ENCODE measurements at regions not wholly inside any gene's neighbourhood (a gene's known extent, or its start where the extent isn't known, plus 50 kb on each side); places are given as distances from the start of the nearest gene placed in this dataset.

DNA sequence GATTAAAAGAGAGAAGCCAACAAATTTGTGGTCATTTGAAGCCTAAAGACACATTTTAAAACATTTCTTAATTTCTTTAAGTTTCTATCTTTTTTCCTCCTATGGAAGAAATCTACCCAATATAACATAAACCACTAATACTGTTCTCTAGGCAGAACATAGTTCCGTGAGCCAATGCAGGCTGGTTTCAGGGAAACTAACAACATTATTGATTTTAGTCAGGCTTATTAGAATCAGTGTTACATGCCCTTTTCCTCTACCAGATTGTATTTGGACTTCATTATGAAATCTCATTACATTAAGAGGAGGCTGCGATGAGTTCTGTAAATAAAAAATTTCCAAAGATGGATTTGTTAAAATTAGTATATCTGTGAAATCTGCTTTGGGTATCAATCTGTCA is 249.9 kb downstream of the PTBP2 start:
- TF ChIP-seq, protein P1, sequence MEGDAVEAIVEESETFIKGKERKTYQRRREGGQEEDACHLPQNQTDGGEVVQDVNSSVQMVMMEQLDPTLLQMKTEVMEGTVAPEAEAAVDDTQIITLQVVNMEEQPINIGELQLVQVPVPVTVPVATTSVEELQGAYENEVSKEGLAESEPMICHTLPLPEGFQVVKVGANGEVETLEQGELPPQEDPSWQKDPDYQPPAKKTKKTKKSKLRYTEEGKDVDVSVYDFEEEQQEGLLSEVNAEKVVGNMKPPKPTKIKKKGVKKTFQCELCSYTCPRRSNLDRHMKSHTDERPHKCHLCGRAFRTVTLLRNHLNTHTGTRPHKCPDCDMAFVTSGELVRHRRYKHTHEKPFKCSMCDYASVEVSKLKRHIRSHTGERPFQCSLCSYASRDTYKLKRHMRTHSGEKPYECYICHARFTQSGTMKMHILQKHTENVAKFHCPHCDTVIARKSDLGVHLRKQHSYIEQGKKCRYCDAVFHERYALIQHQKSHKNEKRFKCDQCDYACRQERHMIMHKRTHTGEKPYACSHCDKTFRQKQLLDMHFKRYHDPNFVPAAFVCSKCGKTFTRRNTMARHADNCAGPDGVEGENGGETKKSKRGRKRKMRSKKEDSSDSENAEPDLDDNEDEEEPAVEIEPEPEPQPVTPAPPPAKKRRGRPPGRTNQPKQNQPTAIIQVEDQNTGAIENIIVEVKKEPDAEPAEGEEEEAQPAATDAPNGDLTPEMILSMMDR (conservative IDR thresholded peaks at IDR 0.05; ENCODE audit: low read length): no peak
- no peak overlapping the region for H3K4me3 ChIP-seq (ENCODE audit: low read length)
- DNase-seq (ENCODE audit: low read depth): no peak

DNA sequence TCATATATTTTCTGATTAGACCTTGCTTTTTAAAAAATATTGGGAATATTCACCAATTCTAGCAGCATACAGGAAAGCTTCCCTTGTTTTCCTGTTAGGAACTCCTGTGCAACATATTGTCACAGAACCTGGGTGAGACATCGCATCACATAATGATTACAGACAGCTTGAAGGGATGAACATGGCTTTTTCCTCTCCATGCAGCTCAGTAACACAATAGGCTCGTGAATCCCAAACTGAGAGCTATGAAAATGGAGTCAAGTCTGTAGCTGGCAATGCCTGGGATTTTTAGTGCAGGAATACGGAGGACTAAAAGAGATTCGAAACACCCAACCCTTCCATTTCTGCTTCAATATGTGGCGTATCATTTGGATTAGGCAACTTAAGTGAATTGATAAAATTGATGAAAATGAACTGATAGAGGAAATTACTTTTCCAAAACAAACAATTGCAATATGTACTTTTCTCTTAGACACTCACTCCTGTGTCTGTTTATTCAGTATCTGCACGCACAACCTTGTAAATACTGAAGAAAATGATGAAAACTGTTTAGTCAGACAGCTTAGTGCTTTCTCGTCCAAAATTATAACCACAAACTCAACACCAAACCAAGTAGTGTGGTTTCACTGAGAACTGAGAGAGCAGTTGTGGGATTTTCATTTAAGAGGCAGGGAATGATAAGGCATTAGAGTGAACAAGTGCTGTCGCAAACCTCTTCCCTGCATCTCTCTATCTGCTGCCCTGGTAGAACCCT is 250.4 kb downstream of the PTBP2 start:
- peak; percentile 26 for DNase-seq (ENCODE audit: low read depth)
- H3K4me3 ChIP-seq (ENCODE audit: low read length): no peak overlapping the region
- TF ChIP-seq, protein P1 (conservative IDR thresholded peaks at IDR 0.05; ENCODE audit: low read length): no peak

DNA sequence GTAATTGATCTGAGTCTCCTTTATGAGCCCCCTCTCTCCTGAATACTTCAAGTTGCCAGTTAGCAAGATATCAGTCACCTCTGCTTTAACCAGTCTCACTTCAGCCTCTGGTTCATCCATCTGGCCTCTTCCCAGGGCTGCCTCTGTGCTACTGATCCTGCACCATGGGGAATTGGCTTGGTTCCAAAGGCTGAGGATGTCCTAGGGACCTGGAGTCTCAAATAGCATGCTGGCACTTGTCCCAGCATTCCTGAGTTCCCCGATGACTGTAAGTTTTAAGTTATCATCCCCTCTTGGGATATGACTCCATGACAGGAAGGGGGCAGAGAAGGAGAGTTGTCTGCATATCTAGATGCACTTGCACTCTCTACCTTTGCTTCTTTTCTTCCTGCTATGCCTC is 252.0 kb downstream of the PTBP2 start:
- H3K4me3 ChIP-seq (ENCODE audit: low read length): no peak overlapping the region
- DNase-seq (ENCODE audit: low read depth): peak; percentile 8
- TF ChIP-seq, protein P1 (conservative IDR thresholded peaks at IDR 0.05; ENCODE audit: low read length): no peak

DNA sequence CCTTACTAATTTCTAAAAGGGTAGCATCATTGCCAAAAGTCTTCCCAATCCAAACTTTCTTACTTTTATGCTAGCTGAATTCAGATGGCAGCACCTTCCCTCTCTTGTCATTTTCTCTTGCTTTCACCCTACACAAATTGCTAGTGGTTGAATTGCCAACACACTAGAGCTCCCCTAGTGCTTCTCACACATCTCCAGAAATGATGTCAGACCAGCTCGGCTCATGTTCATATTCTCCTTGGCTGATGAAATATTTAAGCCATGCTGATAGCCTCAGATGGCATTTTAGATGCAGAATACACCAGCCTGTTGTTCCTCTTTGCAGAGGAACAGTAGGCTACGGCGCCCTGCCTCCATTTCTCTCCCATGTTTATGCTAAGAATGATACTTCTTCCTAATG is 256.9 kb downstream of the PTBP2 start:
- no peak overlapping the region for H3K4me3 ChIP-seq (ENCODE audit: low read length)
- peak; percentile 32 for DNase-seq (ENCODE audit: low read depth)
- TF ChIP-seq, protein P1 (conservative IDR thresholded peaks at IDR 0.05; ENCODE audit: low read length): no peak

DNA sequence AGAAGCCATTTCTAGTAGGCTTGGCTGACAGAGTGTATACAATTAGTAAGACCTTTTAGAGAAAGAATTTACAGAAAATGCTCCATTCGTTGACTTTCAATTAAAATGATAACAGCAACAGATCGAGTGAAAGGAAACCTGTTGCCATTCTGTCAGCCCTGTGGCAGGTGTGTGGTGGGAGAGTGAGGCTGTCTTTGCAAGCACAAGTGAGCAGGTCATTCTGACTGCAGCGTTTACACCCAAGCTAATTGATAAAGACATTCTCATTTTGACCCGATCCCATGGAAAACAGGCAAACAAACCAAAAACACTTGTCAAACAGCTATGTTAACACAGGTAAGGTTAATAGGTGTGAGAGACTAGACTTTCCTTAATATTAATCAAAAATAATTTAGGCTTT is 257.3 kb downstream of the PTBP2 start:
- TF ChIP-seq, protein P1 (conservative IDR thresholded peaks at IDR 0.05; ENCODE audit: low read length): no peak
- H3K4me3 ChIP-seq (ENCODE audit: low read length): no peak overlapping the region
- no peak for DNase-seq (ENCODE audit: low read depth)

DNA sequence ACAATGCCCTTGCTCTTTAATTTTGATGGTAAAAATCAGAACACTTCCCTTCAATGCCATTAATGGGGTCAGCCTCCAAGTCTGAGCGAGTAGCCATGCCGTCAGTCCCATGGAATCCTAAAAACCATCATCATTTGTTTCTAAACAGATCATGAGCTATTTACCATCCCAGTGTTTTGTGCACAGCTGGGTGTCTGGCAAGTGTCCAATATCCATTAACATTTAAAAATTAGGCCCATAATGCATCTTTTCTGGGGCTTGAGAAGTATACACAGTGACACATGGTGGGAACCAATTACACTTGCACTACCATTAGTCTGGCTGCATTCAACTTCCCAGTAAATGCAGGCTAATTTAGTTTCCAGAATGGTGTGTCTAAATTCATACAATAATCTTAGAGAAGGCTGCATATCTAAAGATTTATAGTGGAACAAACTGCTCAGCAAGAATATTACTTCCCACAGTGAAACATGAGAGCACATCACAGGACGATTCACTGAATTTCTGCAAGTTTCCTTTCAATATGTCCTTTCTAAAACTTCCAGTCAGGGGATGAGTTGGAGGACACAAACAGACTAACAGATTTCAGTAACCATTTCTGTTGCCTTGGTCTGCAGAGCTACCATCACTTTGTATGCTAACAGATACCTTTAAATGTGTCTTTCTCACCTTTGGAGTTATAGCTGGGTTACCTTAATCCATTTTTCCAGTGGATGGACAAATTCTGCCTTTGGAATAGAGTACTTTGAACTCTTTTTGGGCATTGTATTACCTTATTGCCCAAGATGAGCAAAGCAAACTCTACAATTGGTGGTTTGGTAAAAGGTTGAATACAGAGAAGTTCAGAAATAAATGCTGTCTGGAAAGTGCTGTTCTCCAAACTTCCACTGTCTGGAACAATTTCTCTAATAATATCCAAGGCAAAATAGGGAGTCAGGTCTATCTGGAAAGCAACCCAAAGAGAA is 258.0 kb downstream of the PTBP2 start:
- peak; percentile 12 for DNase-seq (ENCODE audit: low read depth)
- TF ChIP-seq, protein P1 (conservative IDR thresholded peaks at IDR 0.05; ENCODE audit: low read length): no peak
- no peak overlapping the region for H3K4me3 ChIP-seq (ENCODE audit: low read length)

Measured in AG10803 (cell line).